ENCODE measurements at regions not wholly inside any gene's neighbourhood (a gene's known extent, or its start where the extent isn't known, plus 50 kb on each side); places are given as distances from the start of the nearest gene placed in this dataset.

DNA sequence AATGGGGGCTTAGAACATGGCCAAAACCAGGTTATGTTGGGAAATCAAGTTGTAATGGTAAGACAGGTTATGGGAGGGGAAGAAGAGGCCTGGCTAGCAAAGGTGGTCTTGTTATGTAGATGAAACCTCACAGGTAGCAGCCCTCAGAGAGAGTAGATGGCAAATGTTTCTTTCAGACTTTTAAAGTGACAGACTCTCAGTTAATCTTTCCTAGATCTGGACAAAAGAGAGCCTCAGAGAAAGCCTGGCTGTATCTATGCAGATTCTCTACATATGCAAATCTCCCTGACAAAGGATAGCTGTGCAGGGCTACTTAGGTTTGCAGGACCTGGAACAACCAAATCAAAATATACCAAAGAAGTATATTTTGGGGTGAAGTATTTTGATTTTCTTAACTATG lies 284.1 kb upstream of the AMOT start:
- no peak for DNase-seq (ENCODE audit: low read depth in 2 of 2)

DNA sequence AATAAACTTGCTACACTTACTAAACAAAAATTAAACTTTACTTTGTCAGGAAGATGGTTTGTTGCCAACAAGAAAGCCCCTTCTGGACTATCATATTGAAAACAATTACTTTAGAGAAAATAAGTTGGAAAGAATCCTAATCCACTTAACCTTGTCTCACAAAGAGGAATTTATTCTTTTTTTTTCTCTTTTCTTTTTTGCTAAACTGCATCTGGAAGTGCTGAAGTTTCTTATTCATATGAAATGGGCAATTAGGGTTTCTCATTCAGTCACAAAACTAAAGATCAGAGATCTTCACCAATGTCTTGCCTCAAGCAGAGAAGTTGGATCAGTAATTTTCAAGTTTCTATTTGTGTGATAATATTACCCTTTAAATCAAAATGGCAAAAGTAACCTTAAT lies 234.9 kb upstream of the AMOT start:
- DNase-seq (ENCODE audit: low read depth in 2 of 2): no peak

GRCh38 chrX:113059714-113060113 lies 219.1 kb upstream of the AMOT start:
- DNase-seq (ENCODE audit: low read depth in 2 of 2): no peak

GRCh38 chrX:113058634-113059033 lies 218.0 kb upstream of the AMOT start:
- DNase-seq (ENCODE audit: low read depth in 2 of 2): no peak

GRCh38 chrX:113048896-113049295 lies 208.3 kb upstream of the AMOT start:
- DNase-seq (ENCODE audit: low read depth in 2 of 2): no peak

DNA sequence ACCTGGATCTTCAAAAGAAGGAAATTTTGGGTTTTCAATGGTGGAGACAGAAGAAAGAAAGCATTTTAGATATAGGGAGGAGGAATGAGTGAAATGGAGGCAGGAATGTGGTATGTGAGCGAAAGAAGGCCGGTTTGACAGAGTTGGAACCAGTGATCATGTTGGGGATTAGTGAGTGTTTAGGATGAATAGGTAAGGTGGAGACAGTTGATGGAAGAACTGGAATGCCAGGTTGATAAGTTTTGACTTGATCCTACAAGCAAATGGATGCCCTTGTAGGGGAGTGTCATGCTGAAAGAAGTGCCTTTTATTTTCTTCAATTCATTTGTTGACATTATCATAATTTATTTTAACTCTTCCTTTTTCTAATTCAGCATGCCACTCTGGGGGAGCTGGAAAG lies 207.8 kb upstream of the AMOT start:
- no peak for DNase-seq (ENCODE audit: low read depth in 2 of 2)

GRCh38 chrX:113033966-113034680 lies 193.5 kb upstream of the AMOT start:
- no peak for DNase-seq (ENCODE audit: low read depth in 2 of 2)

GRCh38 chrX:113019958-113020357 lies 179.3 kb upstream of the AMOT start:
- DNase-seq (ENCODE audit: low read depth in 2 of 2): no peak

- no peak for DNase-seq (ENCODE audit: low read depth in 2 of 2)
Observed at GRCh38 chrX:113009837-113010236, 169.2 kb upstream of the AMOT start.

- no peak for DNase-seq (ENCODE audit: low read depth in 2 of 2)
Observed at GRCh38 chrX:113009029-113009428, 168.4 kb upstream of the AMOT start.

DNA sequence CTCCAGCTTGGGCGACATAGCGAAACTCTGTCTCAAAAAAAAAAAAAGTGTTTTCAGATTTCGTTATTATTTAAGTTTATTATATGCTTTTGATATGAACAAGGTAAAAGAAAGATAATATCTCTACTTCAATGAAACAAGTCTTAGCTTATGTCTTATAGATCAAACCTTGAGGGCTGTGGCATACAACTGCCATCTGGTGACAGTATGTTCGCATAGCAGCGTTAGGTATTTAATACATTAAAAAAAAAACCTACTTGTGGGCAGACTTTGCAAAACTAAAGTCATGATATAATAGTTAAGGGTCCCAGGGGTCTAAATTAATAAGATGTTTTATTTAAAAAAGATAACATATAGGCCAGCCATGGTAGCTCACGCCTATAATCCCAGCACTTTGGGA lies 161.2 kb upstream of the AMOT start:
- no peak for DNase-seq (ENCODE audit: low read depth in 2 of 2)

GRCh38 chrX:112997991-112998390 lies 157.4 kb upstream of the AMOT start:
- DNase-seq (ENCODE audit: low read depth in 2 of 2): no peak

GRCh38 chrX:112991801-112992200 lies 151.2 kb upstream of the AMOT start:
- no peak for DNase-seq (ENCODE audit: low read depth in 2 of 2)

- no peak for DNase-seq (ENCODE audit: low read depth in 2 of 2)
Observed at GRCh38 chrX:112979879-112980278, 139.2 kb upstream of the AMOT start.

DNA sequence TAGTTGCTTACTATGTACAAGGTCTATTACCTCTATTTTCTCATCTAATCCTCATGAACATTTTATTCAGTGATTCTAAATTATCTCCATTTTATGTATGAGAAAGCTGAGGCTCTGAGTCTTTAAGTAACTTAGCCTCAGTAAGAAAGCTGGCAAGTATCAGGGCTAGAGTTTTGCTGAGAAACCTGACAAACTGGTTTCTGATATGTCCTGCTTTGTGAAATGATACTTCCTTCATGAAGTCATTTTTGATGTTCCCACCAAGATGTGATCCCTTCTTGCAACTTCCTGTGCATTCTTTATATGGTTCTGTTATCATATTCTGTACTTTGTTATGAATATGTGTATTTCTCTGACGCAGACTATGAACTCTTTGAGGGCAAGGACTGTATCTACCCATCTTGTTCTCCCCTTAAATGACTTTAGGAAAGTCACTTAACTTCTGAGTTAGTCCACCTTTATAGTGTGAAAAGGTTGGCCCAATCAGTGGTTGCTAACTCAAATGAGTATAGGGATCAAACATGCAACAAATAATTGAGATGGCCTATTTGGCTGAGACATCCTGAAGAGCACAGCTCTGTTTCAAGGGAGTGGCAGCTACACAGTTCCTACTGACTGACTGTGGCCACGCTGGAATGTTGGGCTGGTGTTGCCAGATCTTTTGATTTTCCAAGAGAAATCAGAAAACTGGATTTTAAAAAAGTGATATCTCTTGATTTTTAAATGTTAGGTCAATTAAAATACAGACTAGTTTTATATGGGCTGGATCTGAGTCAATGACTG lies 127.9 kb upstream of the AMOT start:
- DNase-seq (ENCODE audit: low read depth in 2 of 2): no peak

DNA sequence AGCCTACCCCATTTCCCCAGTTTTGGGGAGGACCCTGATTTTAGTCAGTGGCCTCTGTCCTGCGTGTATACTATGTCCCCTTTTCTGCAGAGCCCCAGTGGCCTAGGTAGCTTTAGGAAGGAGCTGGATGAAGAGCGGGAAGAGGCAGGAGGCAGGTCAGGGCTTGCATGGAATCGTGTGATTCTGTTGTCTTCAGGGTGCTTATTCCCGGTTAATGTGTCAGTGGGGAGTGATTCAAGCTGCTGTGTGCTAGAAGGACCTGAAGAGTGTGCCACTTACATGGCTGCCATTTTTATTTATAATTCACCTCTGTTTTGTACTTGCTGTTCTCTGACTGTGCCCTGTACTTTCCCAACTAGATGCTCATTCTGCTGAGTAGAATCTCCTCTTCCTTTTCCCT lies 127.3 kb upstream of the AMOT start:
- no peak for DNase-seq (ENCODE audit: low read depth in 2 of 2)

- no peak for DNase-seq (ENCODE audit: low read depth in 2 of 2)
Observed at GRCh38 chrX:112967341-112967740, 126.7 kb upstream of the AMOT start.

GRCh38 chrX:112961981-112962380 lies 121.3 kb upstream of the AMOT start:
- DNase-seq (ENCODE audit: low read depth in 2 of 2): no peak

DNA sequence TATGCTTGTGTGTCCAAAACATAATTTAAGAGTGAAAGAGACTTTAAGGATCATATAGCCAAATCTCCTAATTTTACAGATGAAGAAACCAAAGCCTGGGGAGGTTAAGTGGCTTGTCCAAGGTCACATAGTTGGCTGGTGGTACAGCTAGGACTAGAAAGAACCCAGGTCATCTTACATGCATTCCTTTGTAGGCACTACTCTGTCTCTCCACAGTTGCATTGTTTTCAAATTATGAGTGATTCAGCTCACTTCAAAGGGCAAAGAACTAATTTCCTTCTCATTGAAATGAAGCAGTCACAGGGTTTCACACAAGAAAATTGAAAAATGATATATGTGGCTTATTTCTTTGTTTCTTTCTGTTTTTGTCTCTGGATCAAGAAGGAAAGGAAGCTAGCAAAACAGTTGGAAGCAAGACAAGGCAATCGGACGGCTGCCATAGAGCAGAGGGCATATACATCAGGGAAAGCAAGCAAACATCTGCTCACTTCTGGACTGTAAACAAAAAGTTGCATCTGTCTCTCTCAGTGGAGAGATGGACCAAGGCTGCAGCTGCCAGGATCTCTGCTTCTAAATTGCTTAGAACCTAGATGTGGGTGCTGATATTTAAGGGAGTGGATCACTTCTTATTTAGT lies 107.5 kb upstream of the AMOT start:
- no peak for DNase-seq (ENCODE audit: low read depth in 2 of 2)

GRCh38 chrX:112946227-112946626 lies 105.6 kb upstream of the AMOT start:
- no peak for DNase-seq (ENCODE audit: low read depth in 2 of 2)

DNA sequence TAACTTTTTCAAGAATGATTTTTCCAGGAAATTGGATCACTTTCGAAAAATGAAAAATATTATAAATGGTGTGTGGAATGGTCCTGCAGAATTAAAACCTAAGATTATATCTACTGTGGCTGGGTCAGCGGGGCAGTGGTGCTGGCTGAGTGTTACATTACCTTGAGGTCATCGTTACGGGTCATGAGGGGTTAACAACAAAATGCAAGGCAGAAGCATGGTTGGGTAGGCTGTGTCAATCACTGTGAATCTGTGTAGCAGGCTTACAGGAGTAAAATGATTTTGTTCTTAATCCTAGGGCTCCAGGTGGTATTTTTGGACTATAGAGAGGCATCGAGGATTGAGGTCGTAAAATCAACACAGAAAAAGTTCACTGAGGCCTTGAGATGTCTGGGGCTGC lies 105.2 kb upstream of the AMOT start:
- DNase-seq (ENCODE audit: low read depth in 2 of 2): no peak

DNA sequence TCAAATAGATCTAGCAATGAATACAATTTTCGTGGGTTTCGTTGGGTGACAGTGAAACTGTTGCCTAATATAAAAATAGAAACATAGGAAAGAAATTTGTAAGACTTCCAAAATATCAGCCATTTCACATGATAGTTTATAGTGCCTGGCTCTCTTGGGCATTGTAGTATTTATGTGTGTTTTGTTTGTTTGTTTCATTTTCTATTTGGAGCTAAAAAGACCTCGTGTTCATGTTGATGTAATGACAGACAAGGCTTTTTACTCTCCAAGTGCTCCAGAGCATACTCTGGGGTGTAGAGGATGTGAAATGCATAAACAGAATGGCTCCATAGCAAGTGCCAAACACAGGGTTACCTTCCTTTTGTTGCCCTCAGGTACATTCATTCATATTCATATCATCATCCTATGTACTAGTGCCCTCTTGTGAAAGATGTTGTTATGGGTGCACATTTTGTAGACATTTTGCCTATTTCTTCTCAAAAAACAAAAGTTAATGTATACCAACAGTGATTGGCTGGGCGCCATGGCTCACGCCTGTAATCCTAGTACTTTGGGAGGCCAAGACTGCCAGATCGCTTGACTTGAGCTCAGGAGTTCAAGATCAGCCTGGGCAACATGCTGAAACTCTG lies 100.7 kb upstream of the AMOT start:
- no peak for DNase-seq (ENCODE audit: low read depth in 2 of 2)

Measured in lung microvascular endothelial cell (primary cell).